H9 (cell line): ENCODE measurements at regions not wholly inside any gene's neighbourhood (a gene's known extent, or its start where the extent isn't known, plus 50 kb on each side); places are given as distances from the start of the nearest gene placed in this dataset.

Experiments
- DNase-seq: peaks from one replicate; pipeline ENCODE4 v3.0.0-alpha.2; 2017
- H2AFZ ChIP-seq: one replicate; pipeline ENCODE4 v1.6.1; 2013; ENCODE audit warnings: mild to moderate bottlenecking, low read length, control low read depth, moderate library complexity
- H2AK5ac ChIP-seq: 2 replicates; pipeline ENCODE4 v1.6.1; 2013; ENCODE audit warnings: low read length, control low read depth, mixed read lengths; ENCODE audit not compliant: insufficient read length
- H2BK120ac ChIP-seq: one replicate; pipeline ENCODE4 v1.6.1; 2013; ENCODE audit warnings: low read depth, mild to moderate bottlenecking, low read length, control low read depth, inconsistent platforms; ENCODE audit not compliant: poor library complexity, severe bottlenecking
- H2BK12ac ChIP-seq: 2 replicates; pipeline ENCODE4 v1.6.1; 2013; ENCODE audit warnings: low read length, control low read depth, mixed read lengths, low read depth; ENCODE audit not compliant: insufficient read length
- H2BK15ac ChIP-seq: 2 replicates; pipeline ENCODE4 v1.6.1; 2013; ENCODE audit warnings: low read depth, low read length, control low read depth
- H2BK20ac ChIP-seq: one replicate; pipeline ENCODE4 v1.6.1; 2013; ENCODE audit warnings: low read depth, mild to moderate bottlenecking, low read length, control low read depth, inconsistent platforms; ENCODE audit not compliant: poor library complexity, severe bottlenecking
- H2BK5ac ChIP-seq: 2 replicates; pipeline ENCODE4 v1.6.1; 2013; ENCODE audit warnings: low read length, control low read depth, mixed read lengths; ENCODE audit not compliant: insufficient read length
- H3K14ac ChIP-seq: 2 replicates; pipeline ENCODE4 v1.6.1; 2013; ENCODE audit warnings: low read length, control low read depth; ENCODE audit not compliant: insufficient read depth
- H3K18ac ChIP-seq: 2 replicates; pipeline ENCODE4 v1.6.1; 2013; ENCODE audit warnings: low read depth, mild to moderate bottlenecking, mixed read lengths, low read length, control low read depth; ENCODE audit not compliant: insufficient read length
- H3K23ac ChIP-seq: 2 replicates; pipeline ENCODE4 v1.6.1; 2013; ENCODE audit warnings: low read length, control low read depth, mixed read lengths, low read depth; ENCODE audit not compliant: insufficient read length
- H3K23me2 ChIP-seq: 2 replicates; pipeline ENCODE4 v1.6.1; 2013; ENCODE audit warnings: low read depth, mild to moderate bottlenecking, mixed read lengths, low read length, control low read depth; ENCODE audit not compliant: insufficient read length, poor library complexity, severe bottlenecking
- H3K27ac ChIP-seq: 2 replicates; pipeline ENCODE4 v1.5.1; 2013; ENCODE audit warnings: low read length, control low read depth, mixed read lengths, low read depth; ENCODE audit not compliant: insufficient read length
- H3K27me3 ChIP-seq: 2 replicates; pipeline ENCODE4 v1.6.1; 2013; ENCODE audit warnings: low read length, control low read depth, inconsistent platforms; ENCODE audit not compliant: insufficient read depth
- H3K4ac ChIP-seq: 2 replicates; pipeline ENCODE4 v1.6.1; 2013; ENCODE audit warnings: low read depth, mild to moderate bottlenecking, control low read depth, inconsistent platforms, low read length, moderate library complexity
- H3K4me1 ChIP-seq: 2 replicates; pipeline ENCODE4 v1.6.1; 2013; ENCODE audit warnings: low read length, control low read depth, inconsistent platforms; ENCODE audit not compliant: insufficient read depth
- H3K4me2 ChIP-seq: 2 replicates; pipeline ENCODE4 v1.6.1; 2013; ENCODE audit warnings: low read length, control low read depth, mixed read lengths; ENCODE audit not compliant: insufficient read length, insufficient read depth
- H3K56ac ChIP-seq: 2 replicates; pipeline ENCODE4 v1.6.1; 2013; ENCODE audit warnings: low read depth, mild to moderate bottlenecking, mixed read lengths, low read length, control low read depth; ENCODE audit not compliant: insufficient read length
- H3K79me1 ChIP-seq: 2 replicates; pipeline ENCODE4 v1.6.1; 2013; ENCODE audit warnings: low read depth, mild to moderate bottlenecking, moderate library complexity, low read length, control low read depth, inconsistent platforms; ENCODE audit not compliant: insufficient read depth, poor library complexity, severe bottlenecking
- H3K79me2 ChIP-seq: 2 replicates; pipeline ENCODE4 v1.6.1; 2013; ENCODE audit warnings: low read length, control low read depth, inconsistent platforms; ENCODE audit not compliant: insufficient read depth
- H3K9ac ChIP-seq: 2 replicates; pipeline ENCODE4 v1.6.1; 2013; ENCODE audit warnings: low read length, control low read depth, mixed read lengths; ENCODE audit not compliant: insufficient read length; ENCODE audit errors: extremely low read depth
- H3K9me3 ChIP-seq: one replicate; pipeline ENCODE4 v1.6.1; 2013; ENCODE audit warnings: low read depth, low read length, inconsistent platforms; ENCODE audit not compliant: control insufficient read depth
- H3T11ph ChIP-seq: one replicate; pipeline ENCODE4 v1.6.1; 2013; ENCODE audit warnings: mild to moderate bottlenecking, low read length, control low read depth, inconsistent platforms
- H4K20me1 ChIP-seq: one replicate; pipeline ENCODE4 v1.6.1; 2013; ENCODE audit not compliant: control insufficient read depth, insufficient read length, insufficient read depth
- H4K5ac ChIP-seq: 2 replicates; pipeline ENCODE4 v1.6.1; 2013; ENCODE audit warnings: low read depth, mild to moderate bottlenecking, mixed read lengths, low read length, control low read depth; ENCODE audit not compliant: insufficient read length
- H4K8ac ChIP-seq: replicated peaks from 2 replicates; pipeline ENCODE4 v1.6.1; 2013; ENCODE audit warnings: low read length, control low read depth, mixed read lengths, low read depth; ENCODE audit not compliant: insufficient read length
- H4K91ac ChIP-seq: 2 replicates; pipeline ENCODE4 v1.6.1; 2013; ENCODE audit warnings: low read depth, mild to moderate bottlenecking, moderate library complexity, mixed read lengths, low read length, control low read depth; ENCODE audit not compliant: insufficient read length
- H3K27ac Mint-ChIP-seq, 3 experiments: 2 replicates in 2 of 3; 3 replicates in 1 of 3; pipeline ENCODE4 v1.8.0; 2020 to 2021; ENCODE audit warnings: mixed read lengths in 3 of 3, mild to moderate bottlenecking in 1 of 3, moderate library complexity in 1 of 3
- H3K27me3 Mint-ChIP-seq: 2 replicates; pipeline ENCODE4 v1.8.0; 2021; ENCODE audit warnings: low read depth, mild to moderate bottlenecking, moderate library complexity, mixed read lengths
- H3K36me3 Mint-ChIP-seq, 3 experiments: 2 replicates in 2 of 3; 3 replicates in 1 of 3; pipeline ENCODE4 v1.8.0; 2020 to 2021; ENCODE audit warnings: low read depth in 3 of 3, mixed read lengths in 3 of 3; ENCODE audit not compliant: insufficient read depth in 1 of 3
- H3K4me1 Mint-ChIP-seq, 2 experiments: 2 replicates each; pipeline ENCODE4 v1.8.0; 2020; ENCODE audit warnings: mixed read lengths in 2 of 2
- H3K4me3 Mint-ChIP-seq, 2 experiments: 2 replicates in 1 of 2; 3 replicates in 1 of 2; pipeline ENCODE4 v1.8.0; 2020 to 2021; ENCODE audit warnings: mild to moderate bottlenecking in 2 of 2, mixed read lengths in 2 of 2, moderate library complexity in 1 of 2
- H3K9me3 Mint-ChIP-seq, 2 experiments: 2 replicates in 1 of 2; 3 replicates in 1 of 2; pipeline ENCODE4 v1.8.0; 2020; ENCODE audit warnings: mild to moderate bottlenecking in 2 of 2, mixed read lengths in 2 of 2, moderate library complexity in 1 of 2
- WGBS: extraction: QIAGEN DNeasy Blood & Tissue Kit; methylation state at CpG from one replicate; pipeline ENCODE4 v1.1.7; 2013; ENCODE audit warnings: missing lambda C conversion rate, low lambda C conversion rate, mixed read lengths; ENCODE audit not compliant: insufficient read length; ENCODE audit errors: extremely low coverage; 5-methylcytosine and 5-hydroxymethylcytosine counted together
- TF ChIP-seq, protein P1 (sequence below): fragments of 200-600 bp; sonication (generic); conservative IDR thresholded peaks from 3 replicates; pipeline ENCODE4 v1.8.0; 2021; ENCODE audit warnings: antibody characterized with exemption, mild to moderate bottlenecking

DNA sequence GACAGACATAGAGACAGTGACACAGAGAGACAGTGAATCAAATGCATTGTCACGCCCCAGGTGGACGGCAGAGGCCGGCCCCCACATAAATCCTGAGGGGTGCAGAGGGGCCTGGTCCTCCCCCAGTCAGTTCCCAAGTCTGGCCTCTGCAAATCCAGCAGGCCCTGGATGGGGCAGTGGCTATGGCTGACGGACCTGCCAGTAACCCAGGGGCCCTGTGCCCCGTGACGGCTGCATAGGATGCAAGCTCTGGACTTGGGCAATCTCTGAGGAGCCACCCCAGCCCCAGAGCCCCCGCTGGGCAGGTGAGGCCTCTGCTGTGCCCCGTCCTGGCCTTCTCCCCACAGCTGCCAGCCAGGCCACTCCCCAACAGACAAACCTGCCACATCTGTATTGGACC lies 204.5 kb downstream of the BRD1 start:
- H3K9ac ChIP-seq = no peak overlapping the region
- no peaks in the 10 kb centered on the region for H4K20me1 ChIP-seq
- Mint-ChIP-seq H3K4me3 (no peak overlapping the region), H3K4me1 (peaks cover 0 to 2% of the 10 kb centered on the region in 2 experiments; a peak in 1 of 4 replicates), H3K36me3 (no peaks in the 10 kb centered on the region), H3K9me3 (no peaks in the 10 kb centered on the region), H3K27ac (peak overlapping the region in 1 of 3 experiments; percentile 92; a peak in 1 of 7 replicates), H3K27me3 (peaks cover 5% of the 10 kb centered on the region; the same call in 1 of the 2 replicates)
- H3K23me2 ChIP-seq = no peaks in the 10 kb centered on the region
- H2BK15ac ChIP-seq = no peak overlapping the region
- H2AFZ ChIP-seq = no peak overlapping the region
- no peak overlapping the region for H3K4ac ChIP-seq
- TF ChIP-seq, protein P1, sequence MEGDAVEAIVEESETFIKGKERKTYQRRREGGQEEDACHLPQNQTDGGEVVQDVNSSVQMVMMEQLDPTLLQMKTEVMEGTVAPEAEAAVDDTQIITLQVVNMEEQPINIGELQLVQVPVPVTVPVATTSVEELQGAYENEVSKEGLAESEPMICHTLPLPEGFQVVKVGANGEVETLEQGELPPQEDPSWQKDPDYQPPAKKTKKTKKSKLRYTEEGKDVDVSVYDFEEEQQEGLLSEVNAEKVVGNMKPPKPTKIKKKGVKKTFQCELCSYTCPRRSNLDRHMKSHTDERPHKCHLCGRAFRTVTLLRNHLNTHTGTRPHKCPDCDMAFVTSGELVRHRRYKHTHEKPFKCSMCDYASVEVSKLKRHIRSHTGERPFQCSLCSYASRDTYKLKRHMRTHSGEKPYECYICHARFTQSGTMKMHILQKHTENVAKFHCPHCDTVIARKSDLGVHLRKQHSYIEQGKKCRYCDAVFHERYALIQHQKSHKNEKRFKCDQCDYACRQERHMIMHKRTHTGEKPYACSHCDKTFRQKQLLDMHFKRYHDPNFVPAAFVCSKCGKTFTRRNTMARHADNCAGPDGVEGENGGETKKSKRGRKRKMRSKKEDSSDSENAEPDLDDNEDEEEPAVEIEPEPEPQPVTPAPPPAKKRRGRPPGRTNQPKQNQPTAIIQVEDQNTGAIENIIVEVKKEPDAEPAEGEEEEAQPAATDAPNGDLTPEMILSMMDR = no peak
- H2BK12ac ChIP-seq = no peak overlapping the region
- H3K27ac ChIP-seq = no peak overlapping the region
- H3K79me1 ChIP-seq = no peaks in the 10 kb centered on the region
- H2BK5ac ChIP-seq = no peak overlapping the region
- H2BK20ac ChIP-seq = no peak overlapping the region
- H2BK120ac ChIP-seq = no peak overlapping the region
- no peak overlapping the region for H3T11ph ChIP-seq
- H3K27me3 ChIP-seq = no peaks in the 10 kb centered on the region
- H4K91ac ChIP-seq = no peak overlapping the region
- H2AK5ac ChIP-seq = no peak overlapping the region
- H3K56ac ChIP-seq = no peak overlapping the region
- no peak for DNase-seq
- no peak overlapping the region for H3K23ac ChIP-seq
- H3K79me2 ChIP-seq = no peaks in the 10 kb centered on the region
- H4K8ac ChIP-seq = no peak overlapping the region
- no peaks in the 10 kb centered on the region for H3K4me1 ChIP-seq
- H3K18ac ChIP-seq = no peak overlapping the region
- H3K4me2 ChIP-seq = no peak overlapping the region
- H3K9me3 ChIP-seq = no peaks in the 10 kb centered on the region
- H3K14ac ChIP-seq = no peak overlapping the region
- no CpG with 5 or more reads among the region's 8 CpGs for WGBS
- H4K5ac ChIP-seq = no peak overlapping the region
